C1 segment of cervical spinal cord (tissue), 14 donors: ENCODE measurements at regions not wholly inside any gene's neighbourhood (a gene's known extent, or its start where the extent isn't known, plus 50 kb on each side); places are given as distances from the start of the nearest gene placed in this dataset.

Source experiments
- DNase-seq, 14 donors: peaks; one replicate each; lab custom pipeline; 2025; lab: John Stamatoyannopoulos, UW

DNA sequence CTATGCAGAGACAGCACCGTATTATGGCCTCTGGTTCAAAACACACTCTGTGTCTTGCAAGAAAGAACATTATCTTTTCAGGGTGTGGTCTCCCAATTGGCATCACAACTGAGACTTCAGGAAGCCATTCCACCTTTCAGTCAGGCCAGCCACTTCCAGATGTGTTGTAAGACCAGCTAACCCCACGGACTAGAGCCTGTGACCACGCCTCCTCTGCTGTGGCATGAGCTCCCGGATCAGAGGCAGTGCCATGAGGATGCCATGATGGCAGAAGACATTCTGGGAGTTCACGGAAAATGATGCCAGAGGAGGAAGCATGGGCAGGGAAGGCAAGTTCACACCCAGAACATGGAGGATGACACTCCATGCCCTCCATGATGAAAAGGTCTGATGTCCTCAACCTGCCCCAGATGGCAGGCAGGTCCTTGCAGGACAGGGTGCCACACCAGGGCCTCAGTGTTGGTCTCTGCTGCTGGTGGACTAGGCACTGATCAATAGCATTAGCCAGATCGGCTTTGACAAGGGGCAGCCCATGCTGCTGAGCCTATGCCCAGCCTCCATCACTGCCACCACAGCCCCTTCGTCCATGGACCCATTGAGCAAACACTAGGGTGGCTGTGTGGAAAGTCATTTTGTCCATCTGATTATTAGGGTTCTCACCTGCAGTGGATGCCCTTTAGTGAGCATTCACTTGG, 341.6 kb downstream of the MATN1 start:
- no peak for DNase-seq

DNA sequence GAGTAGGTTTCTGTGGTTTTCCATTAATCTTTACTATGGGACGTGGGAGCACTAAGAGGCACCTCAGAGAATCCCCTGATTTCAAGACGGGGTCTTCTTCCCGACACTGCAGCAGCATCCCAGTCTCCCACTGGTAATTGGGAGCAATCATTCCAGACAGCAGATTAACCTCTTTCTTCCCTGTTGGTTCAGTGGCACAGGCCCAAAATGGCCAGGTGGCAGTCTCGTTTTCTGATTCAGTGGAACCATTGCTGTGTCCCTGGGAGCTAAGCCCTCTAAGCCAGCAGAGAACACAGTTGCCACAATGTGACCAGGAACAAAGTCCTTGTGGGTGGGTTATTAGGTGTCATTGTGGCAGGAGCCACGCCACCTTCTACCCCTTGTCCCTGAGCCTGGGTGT, 342.1 kb downstream of the MATN1 start:
- peak in 2 of 14 donors; percentile 14 to 75 for DNase-seq

DNA sequence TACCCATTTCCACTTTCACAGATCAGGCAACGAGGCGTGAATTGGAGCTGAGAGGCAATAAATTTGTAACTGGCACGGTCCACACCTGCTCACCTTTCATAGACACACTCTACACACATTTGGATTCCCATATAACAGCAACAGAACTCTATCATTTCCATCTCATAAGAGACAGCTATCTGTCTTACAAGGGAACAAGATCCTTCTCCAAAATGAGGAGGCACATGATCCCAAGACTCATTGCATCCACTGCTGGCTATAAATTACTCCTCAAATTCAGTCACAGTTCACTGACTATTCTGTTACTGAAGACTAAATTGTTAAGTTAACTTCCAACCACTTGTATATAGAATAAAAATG, 342.8 kb downstream of the MATN1 start:
- no peak for DNase-seq

DNA sequence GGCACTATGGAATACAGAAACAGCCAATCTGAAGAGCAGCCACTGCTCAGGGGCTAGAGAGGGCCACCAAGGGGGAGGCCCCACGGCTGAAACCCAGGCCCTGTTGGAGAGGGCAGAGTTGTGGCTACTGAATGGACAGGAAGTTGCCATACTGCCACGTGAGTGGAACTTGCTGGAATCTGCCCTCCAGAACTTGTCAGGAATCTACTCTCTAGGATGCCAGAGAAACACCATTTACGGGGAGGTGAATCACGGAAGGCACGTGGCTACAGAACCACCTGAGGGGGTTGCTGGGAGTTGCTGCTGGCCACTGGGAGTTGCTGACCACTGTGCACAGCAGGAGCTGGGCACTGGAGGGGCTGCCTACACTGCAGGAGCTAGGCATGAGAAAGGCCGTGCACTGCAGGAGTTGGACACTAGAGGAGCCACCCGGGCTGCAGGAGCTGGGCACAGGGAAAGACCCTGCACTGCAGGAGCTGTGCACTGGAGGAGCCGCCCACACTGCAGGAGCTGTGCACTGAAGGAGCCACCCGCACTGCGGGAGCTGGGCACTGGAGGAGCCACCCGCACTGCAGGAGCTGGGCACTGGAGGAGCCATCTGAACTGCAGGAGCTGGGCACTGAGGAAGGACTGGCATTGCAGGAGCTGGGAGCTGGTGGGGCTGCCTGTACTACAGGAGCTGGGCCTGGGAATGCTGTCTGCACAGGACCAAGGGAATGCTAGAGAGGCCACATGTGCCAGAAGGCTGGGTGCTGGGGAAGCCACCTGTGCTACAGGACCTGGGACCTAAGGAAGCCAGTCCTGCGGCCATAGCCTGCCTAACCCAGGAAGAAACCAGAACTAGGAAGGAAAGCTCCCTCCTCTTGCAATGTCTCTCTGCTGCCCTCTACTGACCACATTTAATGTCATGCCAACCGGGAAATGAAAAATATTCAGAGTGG, 343.4 kb downstream of the MATN1 start:
- DNase-seq, result peak in 10 of 14 donors; percentile 1 to 66 (median 33)

DNA sequence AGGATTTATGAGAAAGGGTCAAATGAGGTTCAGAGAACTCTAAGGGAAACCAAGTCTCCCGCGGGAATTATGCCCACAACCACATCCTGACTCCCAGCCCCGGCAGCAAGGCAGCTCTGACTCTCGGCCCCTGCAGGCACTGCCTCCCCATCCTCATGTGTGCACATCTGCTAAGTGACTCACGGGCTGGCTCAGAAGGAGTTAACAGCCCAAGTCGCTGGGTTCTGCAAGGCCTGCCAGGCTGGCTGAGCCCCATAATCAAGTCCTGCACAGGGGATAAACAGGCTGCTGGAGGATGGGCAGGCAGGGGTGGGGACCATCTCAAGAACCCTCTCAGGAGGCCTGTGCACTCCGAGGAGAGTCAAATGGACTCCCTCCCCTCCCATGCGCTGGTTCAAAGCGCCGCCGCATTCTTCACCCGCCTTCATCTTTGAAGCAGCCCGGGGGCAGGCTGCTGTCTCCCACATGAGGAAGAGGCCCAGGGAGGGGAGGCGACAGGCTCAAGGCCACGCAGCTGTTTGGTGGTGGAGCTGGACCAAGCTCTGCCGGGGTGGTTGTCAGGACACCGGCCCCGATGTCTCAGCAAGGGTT, 344.3 kb downstream of the MATN1 start:
- DNase-seq, result no peak

DNA sequence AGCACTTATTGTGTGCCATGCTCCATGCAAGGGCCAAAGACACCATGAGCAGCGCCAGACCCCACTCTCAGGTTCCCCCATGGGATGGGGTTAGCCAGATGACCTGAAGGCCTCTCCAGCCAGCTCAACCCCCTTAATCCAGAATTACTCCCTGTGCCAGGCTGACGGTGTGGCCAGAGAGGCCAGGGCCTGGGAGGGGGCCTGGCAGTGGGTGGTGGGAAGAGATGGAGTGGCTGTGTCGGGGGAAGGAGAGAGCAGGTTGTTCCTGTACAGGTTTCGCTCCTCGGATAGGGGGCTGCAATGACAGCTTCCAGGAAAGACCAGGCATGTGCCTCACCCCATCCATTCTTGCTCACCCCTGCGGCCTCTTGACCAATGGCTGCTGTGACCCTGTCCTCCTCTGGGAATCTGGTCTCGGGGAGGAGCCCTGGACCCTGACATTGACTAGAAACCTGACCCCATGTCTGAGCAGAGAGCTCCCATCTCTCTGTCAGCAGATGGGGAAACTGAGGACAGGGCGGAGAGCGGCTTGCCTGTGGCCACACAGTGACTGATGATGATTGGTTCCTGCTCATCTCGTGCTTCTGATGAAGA, 345.3 kb downstream of the MATN1 start:
- no peak for DNase-seq

DNA sequence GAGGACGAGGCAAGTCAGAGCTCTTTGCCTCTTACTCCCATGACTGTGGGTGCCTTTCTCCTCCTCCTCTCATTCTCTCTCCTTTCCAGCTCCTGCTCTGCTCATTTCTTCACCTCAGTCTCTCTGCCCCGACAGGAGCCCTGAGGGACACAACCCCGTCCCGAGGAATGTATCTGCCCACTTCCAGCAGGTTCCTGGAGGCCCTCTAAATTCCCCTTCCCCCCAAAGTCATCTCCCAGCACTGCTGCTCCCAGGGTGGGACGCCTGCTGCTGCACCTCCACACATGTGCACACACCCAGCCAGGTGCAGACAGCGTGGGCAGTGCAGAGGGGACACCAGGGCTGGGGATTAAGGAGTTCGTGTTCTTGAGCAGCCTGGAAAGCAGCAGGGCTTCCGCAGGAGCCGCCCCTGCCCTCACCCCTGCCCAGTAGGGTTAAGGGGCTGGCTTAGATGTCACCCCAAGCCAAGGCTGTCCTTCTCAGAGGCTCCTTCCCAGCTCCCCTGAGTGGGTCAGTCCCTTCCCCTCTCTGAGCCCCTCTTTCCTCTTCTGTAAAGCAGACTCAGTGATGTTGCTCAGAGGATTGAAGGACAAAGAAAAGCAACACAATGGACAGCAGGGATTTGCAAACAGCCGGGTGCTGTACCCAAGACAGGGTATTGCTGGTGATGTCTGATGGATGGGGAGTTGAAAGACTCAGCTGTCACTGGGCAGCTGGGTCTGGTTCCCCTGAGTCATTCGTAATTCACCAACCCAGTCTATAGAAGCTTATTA, 346.0 kb downstream of the MATN1 start:
- DNase-seq, result no peak

GRCh38 chr1:30376054-30376697, 347.2 kb downstream of the MATN1 start:
- DNase-seq, result no peak

DNA sequence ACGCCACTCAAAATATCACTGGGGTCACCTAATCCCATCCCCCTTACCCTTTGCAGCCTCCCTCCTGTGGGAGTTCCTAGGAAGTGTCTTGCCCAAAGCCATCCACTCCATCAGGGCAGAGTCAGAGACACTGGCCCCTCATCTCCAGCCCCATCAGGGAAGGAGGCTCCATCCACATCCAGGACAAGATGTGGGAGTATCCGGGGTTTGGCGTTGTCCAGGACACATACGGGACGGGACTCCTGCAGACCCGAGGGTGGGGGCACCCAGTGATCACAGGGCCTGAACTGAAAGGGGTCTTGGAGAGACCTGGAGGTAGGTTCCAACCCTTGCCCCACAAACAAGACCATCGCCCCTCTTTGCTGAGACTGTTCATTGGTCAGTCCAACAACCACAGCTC, 348.2 kb downstream of the MATN1 start:
- no peak for DNase-seq

DNA sequence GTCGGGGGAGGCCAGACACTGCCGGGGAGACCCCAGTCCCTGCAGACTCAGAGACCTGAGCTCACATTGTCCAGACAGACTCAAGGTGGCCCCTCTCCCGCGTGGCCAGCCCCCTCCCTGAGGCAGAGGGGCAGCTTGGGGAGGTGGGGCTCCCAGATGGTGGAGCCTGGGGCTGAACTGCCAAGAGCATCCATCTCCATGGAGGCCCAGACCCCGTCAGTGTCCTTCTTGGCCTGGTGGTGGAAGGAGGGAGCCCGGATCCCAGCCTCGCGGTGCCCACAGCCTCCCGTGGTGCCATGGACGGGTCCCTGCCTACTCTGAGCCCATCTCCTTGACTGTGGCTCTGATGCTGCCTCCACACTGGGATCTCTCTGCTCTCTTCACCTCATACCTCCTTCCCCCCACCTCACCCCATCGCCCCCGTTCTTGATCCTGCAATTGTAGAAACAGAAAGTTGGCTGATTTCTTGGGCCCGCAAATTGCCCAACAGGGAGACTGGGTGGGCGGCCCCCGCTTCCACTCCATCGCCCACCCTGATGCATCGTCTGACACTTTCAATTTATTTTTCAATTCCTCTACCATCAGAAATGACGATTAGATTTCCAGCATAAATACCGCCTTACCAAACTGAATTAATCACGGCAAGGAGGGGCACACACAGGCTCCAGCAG, 348.9 kb downstream of the MATN1 start:
- DNase-seq, result no peak

DNA sequence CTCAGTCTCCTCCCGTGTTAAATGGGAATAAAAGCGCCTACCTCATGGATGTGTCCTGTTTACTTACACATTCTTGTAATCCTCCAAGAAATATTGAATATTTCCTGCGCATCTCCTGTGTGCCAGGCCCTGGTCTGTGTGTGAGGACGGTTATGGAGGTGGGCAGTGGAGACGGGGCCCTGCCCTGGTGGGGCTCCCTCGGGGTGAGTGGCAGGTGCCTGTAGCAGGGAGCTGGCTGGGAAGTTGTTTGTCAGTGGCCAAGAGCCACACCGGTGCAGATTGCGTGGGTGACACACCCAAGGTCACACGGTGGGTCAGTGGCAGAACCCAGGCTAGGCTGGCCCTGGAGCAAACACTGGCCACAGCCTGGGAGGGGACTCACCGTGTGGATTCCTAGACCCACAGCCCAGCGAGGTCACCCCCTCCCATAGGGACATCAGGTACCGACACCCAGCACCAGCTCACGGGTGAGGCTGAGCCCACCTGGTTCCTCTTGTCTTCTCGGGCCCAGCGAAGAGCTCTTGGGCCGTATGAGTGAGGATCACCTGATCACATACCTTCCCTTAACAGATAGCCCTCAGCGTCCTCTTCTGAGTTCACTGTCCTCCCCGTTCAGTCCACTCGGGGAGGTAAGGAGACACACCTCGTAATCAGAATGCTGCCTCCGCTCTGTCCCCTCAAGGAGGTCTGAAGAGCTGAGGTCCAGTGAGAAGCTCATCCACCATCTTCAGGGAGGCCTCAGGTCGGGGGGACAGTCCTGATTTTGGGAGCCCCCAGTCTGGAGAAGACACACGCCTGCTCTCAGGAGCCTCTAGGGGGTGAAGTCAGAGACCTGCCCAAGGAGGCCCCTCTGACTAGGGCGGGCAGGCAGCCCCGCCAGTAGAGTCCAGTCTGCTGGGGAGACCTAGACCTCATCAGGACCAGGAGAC, 349.6 kb downstream of the MATN1 start:
- DNase-seq, result no peak

- no peak for DNase-seq
These were observed 350.5 kb downstream of the MATN1 start for GRCh38 chr1:30372792-30373433.

DNA sequence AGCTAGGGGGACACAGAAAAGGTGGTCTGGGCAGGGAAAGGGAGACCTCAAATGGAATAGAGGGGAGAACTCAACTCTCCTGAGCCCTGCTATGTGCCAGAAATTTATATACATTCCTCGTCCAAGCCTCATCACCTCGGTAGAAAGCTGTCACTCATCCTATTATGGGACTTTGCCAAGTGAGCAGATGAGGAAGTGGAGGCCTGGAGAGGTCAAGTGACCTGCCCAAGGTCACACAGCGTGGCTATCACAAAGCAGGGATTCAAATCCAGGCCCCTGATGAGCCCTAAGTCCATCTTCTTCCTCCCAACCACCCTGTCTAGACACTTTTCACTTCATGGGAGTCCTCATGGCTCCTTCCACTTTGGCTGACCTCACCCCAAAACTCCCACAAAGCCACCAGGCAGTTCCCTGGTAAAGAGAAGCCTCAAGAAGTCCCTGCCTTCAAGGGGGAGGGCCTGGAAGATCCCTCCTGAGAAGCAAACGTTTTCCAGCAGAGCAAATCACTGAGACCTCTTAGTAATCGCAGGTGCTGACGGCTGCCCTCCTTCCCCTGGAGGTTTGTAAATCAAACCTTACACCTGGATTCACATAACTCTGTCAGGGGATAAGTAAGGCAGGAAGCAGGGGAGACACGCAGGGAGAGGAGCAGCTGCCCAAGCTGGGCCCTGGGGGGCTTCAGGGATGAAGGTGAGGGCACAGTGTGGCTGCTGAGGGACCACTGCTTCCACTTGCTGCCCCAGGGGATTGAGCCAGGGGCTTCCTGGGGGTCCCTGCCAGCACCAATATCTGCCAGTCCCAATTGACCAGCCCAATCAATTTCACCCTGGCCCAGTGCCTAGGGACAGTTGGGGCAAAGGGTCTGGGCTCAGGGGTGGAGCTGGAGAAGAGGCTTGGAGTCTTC, 351.2 kb downstream of the MATN1 start:
- DNase-seq, result no peak

DNA sequence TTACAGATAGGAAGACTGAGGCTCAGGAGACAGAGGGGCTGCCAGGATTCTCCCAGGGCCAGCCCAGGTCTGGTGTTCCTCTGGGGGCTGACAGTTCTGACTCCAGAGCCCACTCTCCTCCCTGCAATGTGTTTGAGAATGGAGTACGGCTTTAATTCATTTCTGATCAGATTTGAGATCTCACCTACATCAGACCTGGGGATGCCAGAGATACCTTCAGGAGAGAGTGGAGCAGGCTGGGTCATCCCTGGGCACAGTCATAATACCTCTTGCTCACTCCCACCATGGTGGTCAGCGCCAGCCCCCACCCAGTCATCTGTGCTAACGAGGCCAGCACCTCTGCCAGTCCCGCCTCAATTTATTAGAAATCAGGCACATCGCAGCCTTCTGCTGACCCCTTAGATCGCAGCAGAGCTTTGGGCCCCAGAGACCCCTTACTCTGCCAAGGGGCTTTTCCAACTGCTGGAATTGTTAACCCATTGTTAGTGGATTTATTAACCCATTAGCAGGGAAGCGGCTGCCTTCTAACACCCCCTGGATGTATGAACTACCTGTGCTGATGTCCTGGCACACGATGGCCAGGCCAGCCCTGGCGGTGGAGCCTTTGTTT, 352.1 kb downstream of the MATN1 start:
- no peak for DNase-seq

DNA sequence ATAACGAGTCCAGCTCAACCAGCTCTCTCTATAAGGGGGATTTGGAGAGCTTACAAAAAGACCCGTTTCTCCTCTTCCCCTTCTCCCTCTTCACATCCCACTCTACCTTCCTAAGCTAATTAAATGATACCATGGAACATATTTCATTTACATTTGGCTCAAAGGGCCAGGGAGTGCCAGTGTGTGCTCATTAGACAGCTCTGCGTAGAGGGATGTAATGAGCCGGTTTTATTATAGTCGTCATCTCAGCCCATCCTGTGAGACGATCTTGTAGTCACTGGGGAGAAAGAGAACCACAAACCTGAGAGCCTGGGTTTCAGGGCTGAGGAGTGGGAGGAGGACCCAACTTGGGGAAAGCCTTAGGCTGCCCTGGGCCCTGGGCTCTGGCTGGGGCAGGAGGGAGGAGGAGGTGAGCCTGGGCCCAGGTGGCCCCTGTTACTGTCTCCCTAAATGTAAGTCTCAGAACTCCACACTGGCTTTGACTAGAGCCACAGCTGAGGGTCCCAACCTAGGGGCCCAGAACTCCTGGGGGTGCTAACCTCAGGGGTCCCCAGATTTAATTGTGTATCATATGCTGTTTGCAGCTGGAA, 354.6 kb downstream of the MATN1 start:
- DNase-seq, result no peak

- no peak for DNase-seq
These were observed 356.5 kb downstream of the MATN1 start for GRCh38 chr1:30366911-30367310.

GRCh38 chr1:30366199-30366598, 357.2 kb downstream of the MATN1 start:
- DNase-seq, result no peak
